ENCODE measurements at regions not wholly inside any gene's neighbourhood (a gene's known extent, or its start where the extent isn't known, plus 50 kb on each side); places are given as distances from the start of the nearest gene placed in this dataset.

DNA sequence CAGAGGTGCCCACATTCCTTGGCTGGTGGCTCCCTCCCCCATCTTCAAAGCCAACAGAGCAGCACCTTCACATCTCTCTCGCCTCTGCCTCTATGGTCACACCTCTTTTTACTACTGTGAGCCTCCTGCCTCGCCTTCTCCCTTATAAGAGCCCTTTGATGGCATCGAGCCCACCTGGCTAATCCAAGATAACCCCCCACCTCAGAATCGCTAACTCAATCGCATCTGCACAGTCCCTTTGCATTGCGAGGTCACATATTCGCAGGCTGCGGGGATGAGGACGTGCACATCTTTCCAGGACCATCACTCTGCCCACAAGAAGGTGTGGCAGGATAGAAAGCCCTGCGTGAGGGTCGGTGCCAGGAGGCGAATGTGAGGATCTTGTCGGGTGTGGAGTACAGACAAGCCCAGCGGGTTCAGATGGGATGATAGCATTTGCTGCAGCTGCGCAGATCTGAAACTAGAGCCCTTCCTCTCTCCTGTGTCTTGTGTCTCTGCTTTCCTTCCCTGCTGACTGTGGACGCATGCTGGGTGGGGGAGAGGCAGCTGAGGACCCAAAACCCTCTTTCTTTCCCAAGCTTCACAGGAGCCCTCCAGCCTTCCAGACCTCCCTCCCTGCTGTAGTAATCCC is 148.3 kb upstream of the HDAC4 start:
- TF ChIP-seq TAF1 (IDR thresholded peaks at IDR 0.05; ENCODE audit: borderline replicate concordance, insufficient read depth, low read length) = no peak
- TF ChIP-seq, protein P1, sequence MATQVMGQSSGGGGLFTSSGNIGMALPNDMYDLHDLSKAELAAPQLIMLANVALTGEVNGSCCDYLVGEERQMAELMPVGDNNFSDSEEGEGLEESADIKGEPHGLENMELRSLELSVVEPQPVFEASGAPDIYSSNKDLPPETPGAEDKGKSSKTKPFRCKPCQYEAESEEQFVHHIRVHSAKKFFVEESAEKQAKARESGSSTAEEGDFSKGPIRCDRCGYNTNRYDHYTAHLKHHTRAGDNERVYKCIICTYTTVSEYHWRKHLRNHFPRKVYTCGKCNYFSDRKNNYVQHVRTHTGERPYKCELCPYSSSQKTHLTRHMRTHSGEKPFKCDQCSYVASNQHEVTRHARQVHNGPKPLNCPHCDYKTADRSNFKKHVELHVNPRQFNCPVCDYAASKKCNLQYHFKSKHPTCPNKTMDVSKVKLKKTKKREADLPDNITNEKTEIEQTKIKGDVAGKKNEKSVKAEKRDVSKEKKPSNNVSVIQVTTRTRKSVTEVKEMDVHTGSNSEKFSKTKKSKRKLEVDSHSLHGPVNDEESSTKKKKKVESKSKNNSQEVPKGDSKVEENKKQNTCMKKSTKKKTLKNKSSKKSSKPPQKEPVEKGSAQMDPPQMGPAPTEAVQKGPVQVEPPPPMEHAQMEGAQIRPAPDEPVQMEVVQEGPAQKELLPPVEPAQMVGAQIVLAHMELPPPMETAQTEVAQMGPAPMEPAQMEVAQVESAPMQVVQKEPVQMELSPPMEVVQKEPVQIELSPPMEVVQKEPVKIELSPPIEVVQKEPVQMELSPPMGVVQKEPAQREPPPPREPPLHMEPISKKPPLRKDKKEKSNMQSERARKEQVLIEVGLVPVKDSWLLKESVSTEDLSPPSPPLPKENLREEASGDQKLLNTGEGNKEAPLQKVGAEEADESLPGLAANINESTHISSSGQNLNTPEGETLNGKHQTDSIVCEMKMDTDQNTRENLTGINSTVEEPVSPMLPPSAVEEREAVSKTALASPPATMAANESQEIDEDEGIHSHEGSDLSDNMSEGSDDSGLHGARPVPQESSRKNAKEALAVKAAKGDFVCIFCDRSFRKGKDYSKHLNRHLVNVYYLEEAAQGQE (IDR thresholded peaks at IDR 0.05; ENCODE audit: insufficient read depth in 1 of 2, low read depth in 2 of 2, low read length in 2 of 2) = no peak
